C4-2B (cell line): ENCODE measurements at regions not wholly inside any gene's neighbourhood (a gene's known extent, or its start where the extent isn't known, plus 50 kb on each side); places are given as distances from the start of the nearest gene placed in this dataset.

Experiments
- ZFX ChIP-seq: fragments of 450-650 bp; IDR thresholded peaks from 2 replicates; pipeline ENCODE4 v1.6.1; 2017
- TF ChIP-seq, protein P1 (sequence below): fragments of 450-650 bp; conservative IDR thresholded peaks from 2 replicates; pipeline ENCODE4 v1.5.1; 2017; ENCODE audit warnings: mild to moderate bottlenecking

DNA sequence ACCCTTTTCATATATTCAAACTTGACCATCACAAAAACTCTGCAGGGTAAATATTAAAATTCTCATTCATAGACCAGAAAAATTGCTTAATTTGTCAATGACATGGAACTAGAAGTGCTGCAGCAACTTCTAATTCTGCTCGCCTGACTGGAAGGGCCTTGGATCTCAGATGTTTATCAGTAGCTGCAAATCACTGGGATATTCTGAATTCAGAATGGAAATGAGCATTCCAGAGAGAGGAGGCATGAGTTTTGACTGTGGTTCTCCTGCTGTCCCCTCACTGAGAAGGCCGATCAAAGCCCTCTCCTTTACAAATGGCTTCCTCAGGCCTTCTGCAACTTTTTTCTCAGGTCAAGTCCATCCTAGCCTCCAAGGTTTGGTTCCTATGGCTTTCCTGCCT, 171.3 kb upstream of the FAM78B start:
- TF ChIP-seq, protein P1, sequence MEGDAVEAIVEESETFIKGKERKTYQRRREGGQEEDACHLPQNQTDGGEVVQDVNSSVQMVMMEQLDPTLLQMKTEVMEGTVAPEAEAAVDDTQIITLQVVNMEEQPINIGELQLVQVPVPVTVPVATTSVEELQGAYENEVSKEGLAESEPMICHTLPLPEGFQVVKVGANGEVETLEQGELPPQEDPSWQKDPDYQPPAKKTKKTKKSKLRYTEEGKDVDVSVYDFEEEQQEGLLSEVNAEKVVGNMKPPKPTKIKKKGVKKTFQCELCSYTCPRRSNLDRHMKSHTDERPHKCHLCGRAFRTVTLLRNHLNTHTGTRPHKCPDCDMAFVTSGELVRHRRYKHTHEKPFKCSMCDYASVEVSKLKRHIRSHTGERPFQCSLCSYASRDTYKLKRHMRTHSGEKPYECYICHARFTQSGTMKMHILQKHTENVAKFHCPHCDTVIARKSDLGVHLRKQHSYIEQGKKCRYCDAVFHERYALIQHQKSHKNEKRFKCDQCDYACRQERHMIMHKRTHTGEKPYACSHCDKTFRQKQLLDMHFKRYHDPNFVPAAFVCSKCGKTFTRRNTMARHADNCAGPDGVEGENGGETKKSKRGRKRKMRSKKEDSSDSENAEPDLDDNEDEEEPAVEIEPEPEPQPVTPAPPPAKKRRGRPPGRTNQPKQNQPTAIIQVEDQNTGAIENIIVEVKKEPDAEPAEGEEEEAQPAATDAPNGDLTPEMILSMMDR: no peak
- no peak for TF ChIP-seq ZFX
